HG03558 (cell line): ENCODE measurements at regions not wholly inside any gene's neighbourhood (a gene's known extent, or its start where the extent isn't known, plus 50 kb on each side); places are given as distances from the start of the nearest gene placed in this dataset.
A peak's percentile ranks its signal among the peaks of the same experiment; 100 is the strongest.
"Not testable (repeated sequence)": the region's sequence is repeated elsewhere in the genome, so short reads cannot be mapped to it uniquely, and the experiment has no call there.

Source experiments
- ATAC-seq: cut with Tn5 transposase; IDR thresholded peaks from one replicate; pipeline ENCODE4 v1.9.1; 2021; ENCODE audit warnings: moderate number of reproducible peaks; ENCODE audit not compliant: unreplicated experiment; ENCODE audit errors: extremely low read depth

DNA sequence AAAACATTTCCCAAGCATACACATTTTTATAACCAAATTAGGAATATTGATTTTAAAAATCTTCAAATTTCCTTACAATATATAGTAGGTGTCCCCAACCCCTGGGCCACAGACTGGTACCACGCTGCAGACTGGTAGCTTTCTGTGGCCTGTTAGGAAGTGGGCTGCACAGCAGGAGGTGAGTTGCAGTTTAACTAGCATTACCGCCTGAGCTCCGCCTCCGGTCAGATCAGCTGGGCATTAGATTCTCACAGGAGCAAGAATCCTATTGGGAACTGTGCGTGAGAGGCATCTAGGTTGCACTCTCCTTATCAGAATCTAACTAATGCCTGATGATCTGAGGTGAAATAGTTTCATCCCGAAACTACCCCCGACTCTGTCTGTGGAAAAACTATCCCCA, 62.1 kb downstream of the ZWINT start:
- no peak for ATAC-seq

DNA sequence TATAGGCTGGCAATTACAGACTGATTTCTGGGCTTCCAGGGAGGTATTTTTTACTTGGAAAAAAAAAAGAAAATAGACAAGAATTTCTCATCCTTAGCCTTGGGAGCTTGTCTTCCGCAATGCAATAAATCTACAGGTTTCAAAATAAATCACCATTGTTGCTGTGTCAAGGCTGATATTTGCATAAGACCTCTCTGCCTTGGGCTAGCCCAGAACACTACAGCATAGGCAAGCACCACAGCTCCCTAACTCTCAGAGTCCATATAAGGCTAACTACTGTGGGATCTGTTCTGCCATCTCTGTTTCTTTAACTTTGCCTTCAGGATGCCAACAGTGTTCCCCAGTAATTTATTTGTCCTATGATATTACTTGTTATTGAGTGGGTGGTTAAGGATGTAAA, 64.4 kb downstream of the ZWINT start:
- ATAC-seq, result no peak

DNA sequence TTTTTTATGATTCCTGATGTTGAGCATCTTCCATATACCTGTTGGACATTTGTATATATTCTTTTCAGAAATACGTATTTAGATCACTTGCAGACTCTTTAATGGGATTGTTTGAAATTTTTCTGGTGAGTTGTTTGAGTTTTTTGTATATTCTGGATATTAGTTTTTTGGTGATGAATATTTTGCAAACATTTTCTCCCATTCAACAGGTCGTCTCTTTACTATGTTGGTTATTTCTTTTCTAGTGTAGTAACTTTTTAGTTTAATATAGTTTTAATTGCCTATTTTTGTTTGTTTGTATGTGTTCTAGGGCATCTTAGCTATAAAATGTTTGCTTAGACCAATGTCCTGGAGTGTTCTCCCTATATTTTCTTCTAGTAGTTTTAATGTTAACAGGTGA, 72.7 kb downstream of the ZWINT start:
- no peak for ATAC-seq

DNA sequence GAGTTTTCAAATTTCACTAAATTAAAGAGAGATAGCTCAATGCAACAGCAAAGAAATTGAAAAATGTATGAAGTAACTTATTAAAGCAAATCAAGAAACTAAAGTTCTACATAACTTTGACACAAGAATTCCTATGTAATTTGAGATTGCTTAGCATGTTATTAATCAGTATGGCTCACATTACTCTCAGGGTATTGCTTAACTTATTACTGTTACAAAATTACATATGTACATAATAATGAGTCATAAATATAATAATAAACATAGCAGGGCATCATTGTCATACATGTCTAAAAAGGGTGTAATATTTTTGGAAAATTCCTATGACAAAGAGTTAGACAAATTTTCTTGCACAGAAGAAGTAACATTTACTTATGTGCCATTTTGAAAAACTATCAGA, 75.0 kb downstream of the ZWINT start:
- no peak for ATAC-seq

DNA sequence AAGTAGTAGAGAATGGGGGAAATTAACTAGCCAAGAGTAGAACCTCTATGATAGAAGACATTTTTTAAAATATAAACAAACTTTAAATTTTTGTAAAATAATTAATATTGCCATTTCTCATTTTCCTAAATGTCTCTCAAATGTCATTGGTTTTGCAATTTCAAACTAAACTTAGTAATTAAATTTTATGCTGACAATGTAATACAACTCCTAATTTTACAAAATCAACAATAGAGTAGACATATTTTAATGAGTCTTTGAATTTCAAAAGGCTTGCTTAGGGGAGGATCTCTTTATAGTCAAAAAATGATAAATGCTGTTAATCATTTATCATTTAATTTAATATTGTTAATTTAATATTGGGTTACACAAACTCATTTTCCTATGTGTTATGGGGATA, 81.8 kb downstream of the ZWINT start:
- no peak for ATAC-seq

DNA sequence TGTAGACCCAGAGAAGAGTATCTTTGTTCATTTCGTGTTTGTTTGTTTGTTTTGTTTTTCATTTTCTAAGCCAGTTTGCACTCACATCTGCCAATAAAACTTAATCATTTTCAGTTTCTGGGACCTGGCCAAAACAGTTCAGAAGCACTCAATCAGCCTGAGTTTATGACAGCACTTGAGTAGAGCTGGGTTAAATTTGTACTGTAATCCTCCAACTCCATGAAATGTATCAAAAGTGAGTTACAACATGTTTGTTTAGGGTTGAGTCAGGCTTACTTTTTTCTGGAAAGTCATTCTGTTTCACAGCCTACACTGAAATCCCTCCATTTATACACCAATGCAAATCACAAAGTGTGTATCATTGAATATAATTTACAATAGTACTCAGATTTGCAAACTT, 91.9 kb downstream of the ZWINT start:
- no peak for ATAC-seq

DNA sequence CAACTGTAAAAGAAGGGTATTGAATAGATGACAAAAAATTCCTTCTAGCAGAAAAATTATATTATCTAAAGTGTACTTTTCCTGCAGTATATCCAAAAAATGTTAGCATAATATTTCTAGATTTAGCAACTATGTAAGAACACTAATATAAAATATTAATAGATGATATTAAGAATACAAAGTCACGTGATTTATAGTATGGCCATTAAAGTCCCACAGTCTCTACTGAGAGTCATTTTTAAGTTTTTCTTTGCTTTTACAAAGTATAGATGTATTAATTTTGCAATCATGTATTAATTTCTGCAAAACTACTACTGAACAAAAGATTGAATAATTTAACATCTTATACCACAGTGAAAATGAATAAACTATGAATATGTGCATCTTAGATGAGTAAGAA, 94.9 kb downstream of the ZWINT start:
- no peak for ATAC-seq

DNA sequence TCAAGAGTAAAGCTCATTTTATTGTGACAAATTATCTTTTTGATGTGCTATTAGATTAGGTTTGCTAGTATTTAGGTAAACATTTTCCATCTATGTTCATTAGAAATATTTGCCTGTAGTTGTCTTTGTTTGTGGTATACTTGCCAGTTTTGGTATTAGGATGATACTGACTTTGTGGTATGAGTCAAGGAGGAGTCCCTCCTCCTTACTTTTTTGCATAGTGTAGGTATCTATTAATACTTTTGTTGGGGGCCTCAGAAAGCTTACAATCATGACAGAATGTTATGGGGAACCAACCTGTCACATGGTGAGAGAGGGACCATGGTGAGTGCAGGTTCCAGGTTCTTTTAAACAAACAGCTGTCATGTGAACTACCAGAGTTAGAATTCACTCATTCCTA, 102.1 kb downstream of the ZWINT start:
- ATAC-seq, result no peak

DNA sequence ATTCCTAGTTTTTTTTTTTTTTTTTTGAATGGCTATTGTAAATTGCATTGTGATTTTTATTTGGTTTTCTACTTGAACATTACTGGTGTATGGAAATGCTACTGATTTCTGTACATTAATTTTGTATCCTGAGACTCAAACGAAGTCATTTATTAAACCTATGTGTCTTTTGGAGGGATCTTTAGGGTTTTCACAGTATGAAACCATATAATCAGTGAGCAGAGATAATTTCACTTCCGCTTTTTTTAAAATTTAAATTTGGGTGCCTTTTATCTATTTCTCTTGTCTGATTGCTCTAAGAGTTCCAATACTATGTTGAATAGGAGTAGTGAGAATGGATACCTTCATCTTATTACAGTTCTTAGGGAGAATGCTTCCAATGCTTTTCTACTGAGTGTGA, 102.7 kb downstream of the ZWINT start:
- no peak for ATAC-seq

DNA sequence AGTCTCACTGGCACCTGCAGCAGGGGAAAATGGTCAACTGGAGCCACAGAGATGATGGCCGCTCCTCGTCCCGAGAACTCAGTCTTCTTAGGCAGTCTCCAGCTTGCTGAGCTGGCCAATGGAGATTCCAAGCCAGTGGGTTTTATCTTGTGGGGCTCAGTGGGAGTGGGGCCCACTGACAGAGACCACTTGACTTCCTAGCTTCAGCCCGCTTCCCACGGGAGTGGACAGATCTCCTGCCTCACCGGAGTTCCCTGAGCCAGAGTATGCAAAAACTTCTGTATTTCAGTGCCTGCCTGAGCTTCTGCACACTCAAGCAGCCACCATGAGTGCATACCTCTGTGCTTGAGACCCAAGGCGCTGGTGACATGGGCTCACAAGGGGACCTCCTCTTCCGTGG, 105.8 kb downstream of the ZWINT start:
- ATAC-seq, result no peak

DNA sequence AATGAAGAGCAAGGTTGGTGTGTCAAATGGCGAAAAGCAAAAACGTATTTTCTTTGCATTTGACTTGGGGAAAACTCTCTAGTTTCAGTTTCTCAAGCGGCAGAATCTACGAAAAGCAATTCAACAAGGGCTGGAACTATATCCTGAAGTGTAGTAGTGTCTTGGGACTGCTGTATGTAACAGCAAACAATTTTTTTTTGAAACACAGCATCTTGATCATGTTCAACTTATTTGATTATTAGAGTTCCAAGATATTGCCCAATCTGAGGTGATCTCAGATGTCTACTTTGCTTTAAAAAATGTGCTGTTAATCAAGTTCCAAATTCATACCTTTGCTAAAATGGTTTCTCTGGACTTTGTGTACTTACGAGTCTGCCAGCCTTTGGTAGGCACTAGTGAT, 120.6 kb downstream of the ZWINT start:
- ATAC-seq, result no peak

DNA sequence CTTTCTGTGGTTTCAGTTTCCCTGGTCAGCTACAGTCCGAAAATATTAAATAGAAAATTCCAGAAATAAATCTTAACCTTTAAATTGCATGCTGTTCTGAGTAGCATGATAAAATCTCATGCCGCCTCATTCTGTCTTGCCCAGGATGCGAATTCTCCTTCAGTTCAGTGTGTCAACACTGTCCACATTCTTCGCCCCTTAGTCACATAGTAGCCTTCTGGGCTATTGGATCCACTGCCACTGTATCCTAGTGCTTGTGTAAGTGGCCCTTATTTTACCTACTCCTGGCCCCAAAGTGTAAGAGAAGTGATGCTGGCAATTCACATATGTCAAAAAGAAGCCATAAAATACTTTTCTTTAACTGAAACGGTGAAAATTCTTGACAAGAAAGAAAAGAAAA, 129.6 kb downstream of the ZWINT start:
- no peak for ATAC-seq

DNA sequence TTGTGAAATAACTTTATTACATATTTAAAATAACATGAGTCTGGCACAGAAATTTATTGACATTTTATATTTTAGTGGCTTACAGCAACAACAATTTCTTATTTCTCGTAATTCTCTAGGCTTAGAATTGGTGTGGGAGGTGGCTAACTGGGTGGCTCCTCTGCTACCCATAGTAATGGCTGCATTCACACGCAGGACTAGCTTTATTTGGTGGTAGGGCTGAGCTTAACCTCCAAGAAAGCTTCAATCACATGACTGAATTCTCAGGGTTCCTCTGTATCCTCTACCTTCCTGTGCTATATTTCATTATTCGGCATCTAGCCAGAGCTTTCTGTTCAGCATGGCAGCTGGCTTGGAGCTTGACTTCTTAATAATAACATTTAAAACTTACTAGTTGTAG, 138.8 kb downstream of the ZWINT start:
- ATAC-seq, result no peak

DNA sequence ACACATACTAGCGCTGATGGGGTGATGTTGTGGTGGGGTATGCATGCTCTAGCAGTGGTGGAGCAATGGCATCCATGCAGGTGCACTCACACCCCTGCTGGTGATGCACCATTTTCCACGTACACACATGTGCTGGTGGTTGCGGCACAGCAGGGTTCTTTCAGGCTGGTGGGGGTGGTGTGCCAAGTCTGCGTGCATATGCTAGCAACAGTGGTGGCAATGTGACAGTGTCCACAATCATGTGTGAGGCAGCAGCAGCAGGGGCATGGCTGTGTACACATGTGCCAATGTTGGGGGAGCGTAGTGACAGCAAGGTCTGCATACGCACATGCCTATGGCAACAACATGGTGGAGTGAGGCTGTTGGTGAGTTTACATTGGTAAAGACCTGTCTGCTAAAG, 148.1 kb downstream of the ZWINT start:
- ATAC-seq, result no peak

DNA sequence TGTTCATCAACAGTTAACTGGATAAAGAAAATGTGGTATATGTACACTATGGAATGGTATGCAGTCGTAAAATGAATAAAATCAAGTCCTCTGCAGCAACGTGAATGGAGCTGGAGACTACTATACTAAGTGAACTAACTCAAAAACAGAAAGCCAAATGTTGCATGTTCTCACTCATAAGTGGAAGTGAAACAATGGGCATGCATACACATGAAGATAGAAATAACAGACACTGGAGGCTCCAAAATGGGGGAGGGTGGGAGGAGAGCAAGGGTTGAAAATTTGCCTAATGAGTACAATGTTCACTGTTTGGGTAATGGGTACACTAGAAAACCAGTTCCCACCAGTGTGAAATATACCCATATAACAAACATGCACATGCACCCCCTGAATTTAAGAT, 179.5 kb downstream of the ZWINT start:
- no peak for ATAC-seq

DNA sequence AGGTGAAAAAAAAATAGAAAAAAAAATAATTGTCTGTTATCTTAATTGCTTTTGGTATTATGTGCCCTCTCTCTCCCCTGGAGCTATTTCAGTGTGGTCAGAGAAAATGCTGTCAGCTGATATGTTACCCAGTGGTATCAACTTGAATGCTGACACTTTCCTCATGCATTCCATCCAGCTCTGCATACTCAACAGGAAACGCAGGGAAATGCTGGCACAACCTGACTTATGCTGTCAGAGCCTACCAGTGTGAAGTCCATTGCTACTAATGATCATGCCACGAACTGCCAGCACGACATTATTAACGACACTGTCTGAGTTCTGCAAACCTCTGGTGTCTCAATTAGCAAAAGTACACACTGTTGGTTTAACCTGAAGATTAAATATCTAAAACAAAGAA, 182.8 kb downstream of the ZWINT start:
- no peak for ATAC-seq

DNA sequence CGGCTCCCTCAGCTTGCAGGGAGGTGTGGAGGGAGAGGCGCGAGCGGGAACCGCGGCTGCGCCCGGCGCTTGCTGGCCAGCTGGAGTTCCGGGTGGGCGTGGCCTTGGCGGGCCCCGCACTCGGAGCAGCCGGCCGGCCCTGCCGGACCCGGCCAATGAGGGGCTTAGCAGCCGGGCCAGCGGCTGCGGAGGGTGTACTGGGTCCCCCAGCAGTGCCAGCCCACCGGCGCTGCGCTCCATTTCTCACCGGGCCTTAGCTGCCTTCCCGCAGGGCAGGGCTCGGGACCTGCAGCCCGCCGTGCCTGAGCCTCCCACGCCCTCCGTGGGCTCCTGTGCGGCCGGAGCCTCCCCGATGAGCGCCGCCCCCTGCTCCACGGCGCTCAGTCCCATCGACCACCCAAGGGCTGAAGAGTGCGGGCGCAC, 206.0 kb downstream of the ZWINT start:
- not testable (repeated sequence) for ATAC-seq

DNA sequence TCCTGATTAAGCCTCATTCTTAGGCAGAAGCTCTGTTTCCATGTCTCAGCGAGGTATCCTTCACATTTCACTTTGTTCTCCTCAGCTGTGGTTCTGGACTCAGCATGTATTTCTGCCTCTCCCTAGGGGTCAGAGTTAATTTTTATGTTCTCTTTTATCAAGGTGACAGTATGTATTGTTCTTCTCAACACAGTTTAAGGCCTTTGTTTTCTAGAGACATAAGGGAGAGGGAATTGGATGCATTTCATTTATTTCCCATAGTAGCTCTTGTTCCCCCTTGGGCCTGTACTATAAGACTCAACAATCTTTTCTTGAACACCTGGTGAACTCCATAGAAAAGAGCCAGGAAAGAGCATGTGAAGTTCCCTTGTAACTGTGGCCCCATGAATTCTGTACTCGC, 214.3 kb downstream of the ZWINT start:
- no peak for ATAC-seq

DNA sequence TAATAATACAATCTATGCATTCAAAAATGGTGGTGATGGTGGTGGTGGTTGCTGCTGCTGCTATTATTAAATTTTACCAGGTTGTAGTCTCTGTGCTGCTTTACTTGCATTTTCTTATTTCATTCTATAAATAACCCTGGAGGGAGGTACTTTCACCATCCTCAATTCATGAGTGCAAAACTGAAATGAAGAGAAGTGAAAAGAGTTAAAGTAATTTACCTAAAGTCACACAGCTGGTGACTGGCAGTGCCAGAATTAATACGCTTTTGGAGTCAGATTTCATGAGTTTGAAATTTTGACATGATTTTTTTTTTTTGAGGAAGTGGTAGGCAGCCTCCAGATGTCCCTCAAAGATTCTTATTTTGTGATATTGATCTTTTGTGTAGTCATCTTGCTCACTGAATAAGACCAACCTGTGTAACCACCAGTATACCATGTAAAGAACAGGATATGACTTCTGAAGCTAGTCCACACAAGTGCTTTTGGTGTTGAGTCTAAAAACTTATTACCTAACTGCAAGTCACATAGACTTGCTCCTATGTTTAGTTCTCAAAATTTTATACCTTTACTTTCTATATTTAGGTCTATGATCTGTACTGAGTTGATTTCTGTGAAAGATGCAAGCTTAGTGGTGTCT, 218.8 kb downstream of the ZWINT start:
- ATAC-seq, result peak; percentile 48

DNA sequence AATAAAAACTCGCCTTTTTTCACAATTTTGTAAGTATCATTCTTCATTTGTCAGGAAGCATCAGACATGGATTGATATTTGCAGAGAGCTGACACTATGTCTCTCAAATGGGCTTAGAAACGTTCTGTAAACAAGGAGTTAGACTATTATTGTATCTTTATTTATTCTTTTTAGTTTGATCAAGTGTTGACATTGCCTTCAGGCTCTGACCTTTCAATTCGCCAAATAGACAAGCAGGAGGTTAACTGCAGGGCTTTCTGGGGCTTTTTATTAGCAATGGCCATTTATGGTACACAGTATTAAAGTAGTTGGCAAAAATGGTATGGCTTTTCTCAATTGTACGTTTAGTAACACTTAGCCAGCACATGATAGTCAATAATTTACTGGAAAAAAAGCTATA, 221.7 kb downstream of the ZWINT start:
- no peak for ATAC-seq

DNA sequence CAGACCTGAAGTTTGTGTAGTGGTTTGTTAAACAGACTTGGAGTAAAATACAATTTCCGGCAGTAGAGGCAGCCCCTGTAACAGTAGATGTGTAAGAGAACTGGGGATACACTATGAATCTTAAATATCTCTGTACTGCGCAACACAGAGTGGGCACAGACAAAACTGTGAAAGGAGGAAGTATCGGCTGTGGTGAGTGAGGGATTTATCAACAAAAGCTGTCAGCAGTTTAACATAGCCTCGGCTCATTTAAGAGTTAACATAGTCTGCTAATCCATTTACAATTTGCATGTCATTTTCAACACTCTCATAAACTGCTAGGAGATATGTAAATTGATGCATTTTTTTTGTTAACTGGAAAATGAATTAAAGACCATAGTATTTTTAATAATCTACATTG, 225.2 kb downstream of the ZWINT start:
- no peak for ATAC-seq

DNA sequence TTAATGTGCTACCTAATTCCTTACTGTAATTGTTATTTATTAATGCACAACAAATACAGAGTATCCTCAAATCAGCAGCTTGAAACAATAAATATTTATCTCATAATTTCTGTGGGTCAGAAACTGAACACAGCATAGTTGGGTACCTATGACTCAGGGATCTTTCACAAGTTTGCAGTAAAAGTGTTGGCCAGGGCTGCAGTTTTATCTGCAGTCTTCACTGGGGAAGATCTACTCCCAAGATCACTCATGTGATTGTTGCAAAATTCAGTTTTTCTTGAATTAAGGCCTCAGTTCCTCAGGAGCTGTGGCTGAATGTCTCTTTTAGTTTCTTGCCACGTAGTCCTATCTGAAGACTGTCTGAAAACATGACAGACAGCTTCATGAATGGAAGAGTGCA, 237.8 kb downstream of the ZWINT start:
- ATAC-seq, result no peak

DNA sequence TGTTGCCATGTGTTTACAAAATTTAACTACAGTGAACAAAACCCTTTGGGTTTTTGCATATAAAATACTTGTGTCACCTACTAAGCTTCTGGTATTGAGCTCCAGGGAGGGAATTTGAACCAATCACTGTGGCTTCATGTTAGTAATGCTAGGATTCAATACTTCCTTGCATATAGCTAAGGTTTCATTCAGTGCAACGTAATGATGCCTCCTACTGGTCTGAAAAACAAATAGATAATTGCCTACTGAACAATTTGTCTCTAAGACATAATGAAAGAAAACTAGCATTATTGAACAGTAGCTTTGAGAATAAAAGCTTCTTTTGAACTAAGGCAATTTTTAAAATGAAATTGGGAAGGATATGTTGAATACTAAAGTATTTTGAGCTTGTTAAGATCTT, 244.4 kb downstream of the ZWINT start:
- no peak for ATAC-seq
